Breast epithelium (tissue), 3 donors: ENCODE measurements at regions not wholly inside any gene's neighbourhood (a gene's known extent, or its start where the extent isn't known, plus 50 kb on each side); places are given as distances from the start of the nearest gene placed in this dataset.
"Not testable (repeated sequence)": the region's sequence is repeated elsewhere in the genome, so short reads cannot be mapped to it uniquely, and the experiment has no call there.

Experiments
- CTCF ChIP-seq, 3 donors: fragments of 450-650 bp; IDR thresholded peaks; one replicate each; pipeline ENCODE4 v1.5.1; 2016 to 2017; ENCODE audit warnings: antibody characterized with exemption in 3 of 3, mild to moderate bottlenecking in 3 of 3, moderate library complexity in 3 of 3
- POLR2A ChIP-seq: fragments of 450-650 bp; IDR thresholded peaks from one replicate; pipeline ENCODE4 v1.6.1; 2016; ENCODE audit warnings: antibody characterized with exemption, mild to moderate bottlenecking, moderate library complexity
- POLR2AphosphoS5 ChIP-seq, 3 donors: sonication (generic); formaldehyde crosslinking; IDR thresholded peaks; one replicate each; pipeline ENCODE4 v1.6.1; 2017; ENCODE audit warnings: antibody characterized with exemption in 3 of 3

DNA sequence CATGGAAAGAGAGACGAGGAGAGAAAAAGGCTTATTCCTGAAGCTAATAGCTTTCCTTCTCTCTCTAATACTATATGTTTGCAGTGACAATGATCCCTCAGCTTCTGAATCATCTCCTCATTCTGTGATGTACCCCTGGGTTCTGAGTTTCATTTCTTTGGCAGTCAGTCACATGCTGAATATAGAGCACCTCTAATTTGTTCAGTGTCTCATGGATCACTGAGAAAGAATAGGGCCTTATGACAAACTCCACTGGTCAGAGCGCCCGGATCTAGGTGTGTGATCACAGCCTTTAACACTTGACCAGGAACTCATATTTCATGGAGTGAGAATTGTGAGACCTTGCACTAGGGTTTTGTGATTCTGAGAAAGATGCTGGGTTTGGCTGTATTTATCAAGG is 54.3 kb upstream of the CCN1 start:
- not testable (repeated sequence) for TF ChIP-seq POLR2AphosphoS5 (IDR thresholded peaks at IDR 0.05); CTCF (IDR thresholded peaks at IDR 0.05); POLR2A
